ENCODE measurements at regions not wholly inside any gene's neighbourhood (a gene's known extent, or its start where the extent isn't known, plus 50 kb on each side); places are given as distances from the start of the nearest gene placed in this dataset.

- TF ChIP-seq CTCF (conservative IDR thresholded peaks at IDR 0.05) (no peak), ZFX (IDR thresholded peaks at IDR 0.05) (no peak)
These were observed 58.6 kb upstream of the PAGE5 start for GRCh38 chrX:55161581-55161980.
